Superior temporal gyrus (tissue), 1 donor: ENCODE measurements at regions not wholly inside any gene's neighbourhood (a gene's known extent, or its start where the extent isn't known, plus 50 kb on each side); places are given as distances from the start of the nearest gene placed in this dataset.
"Not testable (repeated sequence)": the region's sequence is repeated elsewhere in the genome, so short reads cannot be mapped to it uniquely, and the experiment has no call there.

Source experiments
- DNase-seq: peaks from one replicate; pipeline ENCODE4 v3.0.0-alpha.2; 2016; ENCODE audit errors: extremely low spot score

- no peak for DNase-seq
These were observed 136.9 kb upstream of the RREB1 start for GRCh38 chr6:6970851-6971250.

DNA sequence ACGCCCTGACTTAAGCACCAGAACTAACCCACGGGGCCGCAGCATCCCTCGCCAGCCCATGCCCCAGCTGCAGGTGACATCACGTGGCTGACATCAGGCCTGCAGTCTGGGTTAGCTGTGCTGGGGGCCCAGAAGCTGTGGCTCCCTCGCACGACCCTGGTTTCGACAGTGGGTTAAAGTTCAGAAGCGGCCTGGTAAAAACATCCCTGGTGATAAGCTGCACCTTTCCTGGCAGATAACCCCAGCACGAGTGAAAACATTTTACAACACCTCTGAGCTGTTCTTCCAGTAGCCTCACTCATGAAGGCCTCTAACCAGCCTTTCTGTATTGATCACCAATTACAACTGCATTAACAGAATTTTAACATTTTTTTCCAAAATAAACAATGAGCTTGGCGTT is 136.4 kb upstream of the RREB1 start:
- DNase-seq: no peak

DNA sequence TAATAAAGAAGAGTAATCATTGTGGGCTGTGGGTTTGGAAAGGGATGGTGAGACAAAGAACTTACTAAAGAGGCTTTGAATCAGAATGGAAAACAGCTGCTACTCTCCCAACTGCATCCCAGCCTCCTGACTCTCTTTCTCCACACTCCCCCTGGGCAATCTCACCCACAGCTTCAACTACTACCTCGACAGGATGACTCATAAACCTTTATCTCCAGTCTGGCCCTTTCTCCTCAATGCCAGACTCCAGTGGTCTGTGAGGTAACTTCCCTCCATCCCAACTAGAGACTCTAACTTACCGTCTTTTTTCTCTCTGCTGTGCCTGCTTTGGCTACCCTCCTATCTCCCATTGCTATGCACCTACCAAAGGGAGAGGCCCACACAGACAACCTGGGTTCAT is 135.3 kb upstream of the RREB1 start:
- DNase-seq: no peak

DNA sequence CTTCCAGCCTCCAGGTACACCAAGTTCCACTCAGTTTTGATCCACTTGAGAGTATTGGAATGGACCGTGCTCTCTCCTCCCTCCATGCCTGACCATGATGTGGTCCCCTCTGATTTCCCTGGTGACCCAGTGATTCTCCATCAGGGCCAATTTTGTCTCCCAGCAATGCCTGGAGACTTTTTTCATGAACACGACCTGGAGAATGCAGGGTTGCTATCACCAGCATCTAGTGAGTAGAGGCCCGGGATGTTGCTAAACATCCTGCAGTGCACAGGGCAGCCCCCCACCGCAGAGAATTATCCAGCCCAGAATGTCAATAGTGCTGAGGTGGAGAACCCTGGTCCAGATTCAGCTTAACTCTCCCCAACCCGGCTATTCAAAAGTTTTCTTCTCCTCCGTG is 134.0 kb upstream of the RREB1 start:
- no peak for DNase-seq

- no peak for DNase-seq
These were observed 132.2 kb upstream of the RREB1 start for GRCh38 chr6:6975459-6976111.

GRCh38 chr6:6976193-6976592 is 131.6 kb upstream of the RREB1 start:
- DNase-seq: no peak

DNA sequence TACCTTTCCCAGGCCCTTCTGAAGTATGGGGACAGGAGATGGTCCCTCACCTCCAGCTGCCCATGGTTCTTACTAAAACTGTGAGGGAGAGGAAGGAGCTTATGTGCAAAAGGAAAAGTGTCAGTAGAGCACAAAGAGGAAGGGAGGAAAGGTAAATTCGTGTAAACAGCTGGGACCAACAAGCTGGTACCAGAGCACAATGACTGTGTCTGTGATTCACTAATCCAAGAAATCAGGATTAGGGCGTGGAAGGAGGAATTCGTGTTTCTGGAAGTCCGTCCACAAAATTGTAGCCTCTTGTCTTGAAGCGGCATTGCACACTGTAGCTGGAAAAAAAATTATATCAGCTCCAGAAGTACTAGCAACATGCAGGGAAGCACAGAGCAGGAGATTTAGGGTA is 129.0 kb upstream of the RREB1 start:
- no peak for DNase-seq

GRCh38 chr6:6980999-6981597 is 126.7 kb upstream of the RREB1 start:
- DNase-seq: no peak

GRCh38 chr6:6981681-6982322 is 126.0 kb upstream of the RREB1 start:
- no peak for DNase-seq

DNA sequence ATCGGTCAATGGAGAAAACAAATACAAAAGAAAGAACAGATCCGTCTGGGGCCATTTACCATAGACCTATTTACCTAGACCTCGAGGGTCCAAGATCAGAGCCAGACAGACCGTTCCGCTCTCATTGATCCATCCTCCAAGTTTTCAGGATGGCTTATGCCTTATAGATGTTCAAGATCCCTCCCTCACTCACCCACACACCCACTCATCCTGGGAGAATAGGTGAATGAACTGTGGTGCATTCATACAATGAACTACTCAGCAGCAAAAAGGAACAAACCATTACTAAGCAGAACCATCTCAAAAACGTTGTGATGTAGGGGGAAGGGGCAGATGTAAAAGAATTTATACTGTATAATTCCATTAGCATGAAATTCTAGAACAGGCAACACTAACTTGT is 125.1 kb upstream of the RREB1 start:
- DNase-seq: no peak

- DNase-seq: no peak
These were observed 123.0 kb upstream of the RREB1 start for GRCh38 chr6:6984585-6985366.

DNA sequence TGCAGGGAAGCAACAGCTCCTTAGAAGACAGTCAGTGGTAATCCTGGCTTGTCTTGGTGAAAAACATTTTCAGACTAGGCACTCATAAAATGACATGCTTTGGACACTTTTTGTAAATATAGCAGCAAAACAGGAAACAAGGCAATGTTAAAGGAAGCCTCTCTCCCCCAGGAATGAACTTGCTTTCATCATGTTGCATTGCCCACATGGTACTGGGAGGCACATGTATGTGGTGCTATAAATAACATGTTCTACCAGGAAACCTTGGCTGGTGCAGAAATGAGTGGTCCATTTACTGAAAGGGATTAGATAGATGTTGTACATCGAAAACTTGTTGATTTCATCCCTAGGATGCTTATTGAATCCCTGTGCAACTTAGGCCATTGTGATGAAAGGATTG is 121.4 kb upstream of the RREB1 start:
- DNase-seq: no peak

- DNase-seq: no peak
These were observed 120.0 kb upstream of the RREB1 start for GRCh38 chr6:6987749-6988148.

DNA sequence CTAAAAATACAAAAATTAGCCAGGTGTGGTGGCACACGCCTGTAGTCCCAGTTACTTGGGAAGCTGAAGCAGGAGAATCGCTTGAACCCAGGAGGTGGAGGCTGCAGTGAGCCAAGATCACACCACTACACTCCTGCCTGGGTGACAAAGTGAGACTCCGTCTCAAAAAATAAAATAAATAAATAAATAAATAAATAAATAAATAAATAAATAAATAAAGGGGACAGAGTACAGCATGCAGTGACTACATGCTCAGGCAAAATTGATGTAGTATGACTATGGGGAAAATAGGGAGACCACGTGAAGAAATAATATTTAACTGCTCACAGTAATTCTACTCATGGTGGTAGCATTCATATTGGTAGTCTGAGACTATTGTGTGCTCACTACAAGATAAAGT is 117.7 kb upstream of the RREB1 start:
- DNase-seq: not testable (repeated sequence)

- DNase-seq: no peak
These were observed 114.1 kb upstream of the RREB1 start for GRCh38 chr6:6993503-6994237.

- DNase-seq: no peak
These were observed 113.0 kb upstream of the RREB1 start for GRCh38 chr6:6994796-6995195.

DNA sequence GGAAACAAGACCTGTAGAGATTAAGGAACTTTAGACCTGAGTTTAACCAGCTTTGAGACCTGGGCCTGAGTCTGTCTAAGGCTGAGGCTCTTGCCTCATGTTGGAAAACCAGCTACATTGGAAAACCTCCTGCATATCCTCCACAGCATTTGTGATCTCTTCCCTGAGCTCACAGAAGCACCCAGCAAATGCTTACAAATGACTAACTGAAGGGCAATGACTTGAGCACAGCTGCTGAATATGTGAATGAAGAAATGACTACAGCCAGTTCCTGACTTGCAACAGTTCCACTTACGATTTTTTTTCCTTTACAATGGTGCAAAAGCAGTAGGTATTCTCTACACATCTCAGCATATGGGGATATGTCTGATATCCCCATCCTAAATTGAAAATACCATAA is 112.4 kb upstream of the RREB1 start:
- DNase-seq: no peak

DNA sequence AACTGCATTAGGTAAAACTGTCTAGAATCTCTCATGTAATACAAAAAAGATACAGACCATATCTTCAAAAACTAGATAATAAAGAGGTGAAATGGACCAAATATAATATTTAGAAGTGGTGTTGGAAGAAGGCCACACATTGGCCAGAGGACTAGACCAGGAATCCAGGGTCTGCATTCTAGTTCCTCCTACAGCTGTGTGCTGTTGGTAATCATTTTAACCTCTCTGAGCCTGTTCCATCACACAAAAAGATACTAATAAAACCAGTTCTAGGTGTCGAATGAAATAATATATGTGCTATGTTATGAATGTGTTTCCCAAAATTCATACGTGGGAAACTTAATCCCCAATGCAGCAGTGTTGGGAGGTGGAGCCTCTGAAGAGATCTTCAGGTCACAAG is 111.6 kb upstream of the RREB1 start:
- no peak for DNase-seq

DNA sequence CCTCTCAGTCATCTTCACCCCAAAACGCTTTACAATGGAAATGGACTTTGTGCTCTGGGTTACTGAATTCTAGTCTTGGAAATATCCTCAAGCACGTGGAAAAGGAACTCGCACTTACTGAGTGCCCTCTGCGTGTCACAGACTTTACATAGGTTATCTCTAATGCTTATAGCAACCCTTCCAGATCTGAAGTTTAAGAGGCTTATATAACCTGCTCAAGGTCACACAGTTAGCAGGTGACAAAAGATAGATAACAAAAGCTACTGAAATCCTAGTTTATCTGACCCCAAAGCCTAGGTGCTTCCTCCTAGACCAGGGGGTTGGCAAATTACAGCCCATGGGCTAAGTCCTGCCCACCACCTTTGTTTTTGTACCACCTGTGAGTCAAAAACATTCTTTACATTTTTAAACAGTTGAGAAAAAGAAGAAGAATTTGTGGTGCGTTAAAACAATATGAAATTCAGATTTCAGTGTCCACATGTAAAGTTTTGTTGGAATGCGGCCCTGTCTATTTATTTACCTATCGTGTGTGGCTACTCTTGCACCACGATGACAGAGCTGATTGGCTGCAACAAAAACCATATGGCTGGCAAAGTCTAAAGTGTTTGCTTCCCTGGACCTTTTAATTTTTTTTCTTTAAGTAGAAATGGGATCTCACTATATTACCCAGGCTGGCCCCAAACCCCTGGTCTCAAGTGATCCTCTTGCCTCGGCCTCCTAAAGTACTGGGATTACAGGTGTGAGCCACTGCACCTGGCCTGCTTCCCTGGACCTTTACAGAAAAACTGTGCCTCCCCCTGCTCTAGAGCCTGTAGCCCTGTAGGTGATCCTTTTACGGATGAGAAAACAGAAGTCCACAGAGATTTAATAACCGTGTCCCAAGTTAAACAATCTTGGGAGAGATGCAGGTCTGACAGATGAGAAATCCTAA is 110.2 kb upstream of the RREB1 start:
- no peak for DNase-seq

DNA sequence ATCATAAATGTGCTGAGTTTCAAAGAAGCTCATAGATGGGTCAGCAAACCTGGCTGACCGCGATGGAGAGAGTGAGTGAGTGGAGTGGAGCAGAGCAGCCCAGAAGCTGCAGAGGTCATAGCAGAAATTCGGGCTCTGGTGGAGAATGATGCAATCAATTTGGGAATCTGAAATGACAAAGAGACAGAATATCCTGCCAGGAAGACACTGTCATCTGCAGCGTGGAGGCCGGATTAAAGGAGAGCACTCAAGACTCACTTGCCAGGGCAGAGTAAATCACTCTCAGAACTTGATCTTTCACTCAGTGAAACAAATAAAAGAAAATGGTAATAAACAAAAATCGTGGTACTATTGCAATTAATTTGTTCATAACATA is 109.6 kb upstream of the RREB1 start:
- no peak for DNase-seq
